Pancreas (tissue), 10 donors: ENCODE measurements at regions not wholly inside any gene's neighbourhood (a gene's known extent, or its start where the extent isn't known, plus 50 kb on each side); places are given as distances from the start of the nearest gene placed in this dataset.
A peak's percentile ranks its signal among the peaks of the same experiment; 100 is the strongest.

Source experiments
- ATAC-seq, 4 donors: fragments of 200-7000 bp; cut with Tn5 transposase; one replicate each; pipeline versions ENCODE4 v1.8.0 to v1.9.1; 2020; ENCODE audit warnings: mild to moderate bottlenecking in 4 of 4, moderate library complexity in 4 of 4
- DNase-seq, 6 donors: peaks; one replicate each; pipeline ENCODE4 v3.0.0-alpha.2; 2020
- FAIRE-seq: peaks from 2 replicates; lab custom pipeline; 2012; peaks lifted over from hg19 to GRCh38; lab: Jason Lieb, UNC
- H3K27ac ChIP-seq, 4 donors: fragments of 200-600 bp; sonication (generic); 1 replicate in 3 of 4; 2 replicates in 1 of 4; pipeline versions ENCODE4 v1.5.0 to v1.8.0; 2020
- H3K27me3 ChIP-seq, 4 donors: fragments of 200-600 bp; one replicate each; pipeline ENCODE4 v1.8.0; 2021
- H3K36me3 ChIP-seq, 3 donors: fragments of 200-600 bp; sonication (generic) in 1 of 3; one replicate each; pipeline versions ENCODE4 v1.5.0 to v1.8.0; 2020 to 2021
- H3K4me1 ChIP-seq, 3 donors: fragments of 200-600 bp; one replicate each; pipeline ENCODE4 v1.8.0; 2021
- H3K4me3 ChIP-seq, 4 donors: fragments of 200-600 bp; sonication (generic) in 2 of 4; one replicate each; pipeline versions ENCODE4 v1.5.0 to v1.8.0; 2020 to 2021
- H3K9me3 ChIP-seq, 4 donors: fragments of 200-600 bp; one replicate each; pipeline ENCODE4 v1.8.0; 2021
- WGBS, 2 donors: extraction: QIAGEN DNeasy Blood & Tissue Kit; methylation state at CpG; one replicate each; pipeline ENCODE4 v1.1.7; 2013; 5-methylcytosine and 5-hydroxymethylcytosine counted together
- intact Hi-C, 3 donors: fragments of 100-400 bp; cut with DNase I; formaldehyde crosslinking; loops; one replicate each; pipeline versions ENCODE4 v1.11.1 to v1.14.2; 2022
- TF ChIP-seq, protein P1 (sequence below), 4 donors: fragments of 200-600 bp; sonication (generic) in 3 of 4; IDR thresholded peaks; one replicate each; pipeline versions ENCODE4 v1.5.0 to v1.8.0; 2021; ENCODE audit warnings: antibody characterized with exemption in 4 of 4
- donor health status: healthy with polysubstance abuse.
- donor health status: DM: no; HTN: no; CAD: no; lungs with moderate emphysema.
- donor health status: DM: no; HTN: no; CAD: no.
- donor health status: control.
- donor health status: control.
- donor health status: Bipolar disorder and iron deficiency.
- donor health status: DM: yes; HTN: yes; CAD: no.
- donor health status: DM: no; HTN: no; CAD: no.
- donor health status: DM: no; HTN: no; CAD: no.
- donor health status: DM: yes; HTN: yes; CAD: no.

DNA sequence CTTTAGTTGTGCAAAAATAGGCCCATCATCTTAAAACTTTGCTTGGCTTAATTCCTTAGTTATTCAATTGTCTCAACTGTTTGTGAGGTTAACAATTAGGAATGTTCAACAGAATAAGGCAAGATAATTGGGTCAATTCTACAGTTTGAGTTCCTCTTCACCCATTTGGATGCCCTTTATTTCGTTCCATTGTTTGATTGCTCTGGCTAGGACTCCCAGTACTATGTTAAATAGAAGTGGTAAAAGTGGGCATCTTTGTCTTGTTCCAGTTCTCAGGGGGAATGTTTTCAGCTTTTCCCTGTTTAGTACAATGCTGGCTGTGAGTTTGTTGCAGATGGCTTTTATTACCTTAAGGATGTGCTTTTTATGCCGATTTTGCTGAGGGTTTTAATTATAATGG lies 761.5 kb upstream of the GRIA3 start:
- intact Hi-C loops, result no loop called here
- TF ChIP-seq, protein P1, sequence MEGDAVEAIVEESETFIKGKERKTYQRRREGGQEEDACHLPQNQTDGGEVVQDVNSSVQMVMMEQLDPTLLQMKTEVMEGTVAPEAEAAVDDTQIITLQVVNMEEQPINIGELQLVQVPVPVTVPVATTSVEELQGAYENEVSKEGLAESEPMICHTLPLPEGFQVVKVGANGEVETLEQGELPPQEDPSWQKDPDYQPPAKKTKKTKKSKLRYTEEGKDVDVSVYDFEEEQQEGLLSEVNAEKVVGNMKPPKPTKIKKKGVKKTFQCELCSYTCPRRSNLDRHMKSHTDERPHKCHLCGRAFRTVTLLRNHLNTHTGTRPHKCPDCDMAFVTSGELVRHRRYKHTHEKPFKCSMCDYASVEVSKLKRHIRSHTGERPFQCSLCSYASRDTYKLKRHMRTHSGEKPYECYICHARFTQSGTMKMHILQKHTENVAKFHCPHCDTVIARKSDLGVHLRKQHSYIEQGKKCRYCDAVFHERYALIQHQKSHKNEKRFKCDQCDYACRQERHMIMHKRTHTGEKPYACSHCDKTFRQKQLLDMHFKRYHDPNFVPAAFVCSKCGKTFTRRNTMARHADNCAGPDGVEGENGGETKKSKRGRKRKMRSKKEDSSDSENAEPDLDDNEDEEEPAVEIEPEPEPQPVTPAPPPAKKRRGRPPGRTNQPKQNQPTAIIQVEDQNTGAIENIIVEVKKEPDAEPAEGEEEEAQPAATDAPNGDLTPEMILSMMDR (IDR thresholded peaks at IDR 0.05), result no peak
- no peaks in the 10 kb centered on the region for H3K4me1 ChIP-seq
- H3K27me3 ChIP-seq, result no peaks in the 10 kb centered on the region
- DNase-seq, result no peak
- no peaks in the 10 kb centered on the region for H3K36me3 ChIP-seq
- FAIRE-seq, result no peak
- no peak overlapping the region for H3K4me3 ChIP-seq
- no peak for ATAC-seq
- 39 to 41% methylated on average over 2 of the region's 2 CpGs for WGBS, 2 donors
- H3K27ac ChIP-seq, result no peak overlapping the region
- H3K9me3 ChIP-seq, result no peaks in the 10 kb centered on the region

DNA sequence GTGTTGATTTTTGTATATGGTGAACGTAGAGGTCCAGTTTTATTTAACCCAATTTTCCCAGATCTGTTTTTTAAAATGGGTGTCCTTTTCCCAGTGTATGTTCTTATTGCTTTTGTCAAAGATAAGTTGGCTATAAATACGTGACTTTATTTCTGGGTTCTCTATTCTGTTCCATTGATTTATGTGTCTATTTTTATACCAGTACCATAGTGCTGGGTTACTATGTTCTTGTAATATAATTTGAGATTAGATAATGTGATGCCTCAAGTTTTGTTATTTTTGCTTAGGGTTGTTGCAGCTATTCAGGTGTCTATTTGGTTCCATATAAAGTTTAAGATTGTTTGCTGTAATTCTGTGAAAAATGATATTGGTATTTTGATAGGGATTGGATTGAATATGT lies 749.1 kb upstream of the GRIA3 start:
- Histone ChIP-seq H3K27me3 (no peaks in the 10 kb centered on the region), H3K4me3 (no peak overlapping the region), H3K36me3 (no peaks in the 10 kb centered on the region), H3K27ac (no peak overlapping the region), H3K4me1 (no peaks in the 10 kb centered on the region), H3K9me3 (no peaks in the 10 kb centered on the region)
- TF ChIP-seq, protein P1 (IDR thresholded peaks at IDR 0.05), result no peak
- no peak for DNase-seq
- no peak for ATAC-seq
- intact Hi-C loops, result no loop called here
- peak; percentile 32 for FAIRE-seq
- 40 to 42% methylated on average over 2 of the region's 2 CpGs for WGBS, 2 donors

DNA sequence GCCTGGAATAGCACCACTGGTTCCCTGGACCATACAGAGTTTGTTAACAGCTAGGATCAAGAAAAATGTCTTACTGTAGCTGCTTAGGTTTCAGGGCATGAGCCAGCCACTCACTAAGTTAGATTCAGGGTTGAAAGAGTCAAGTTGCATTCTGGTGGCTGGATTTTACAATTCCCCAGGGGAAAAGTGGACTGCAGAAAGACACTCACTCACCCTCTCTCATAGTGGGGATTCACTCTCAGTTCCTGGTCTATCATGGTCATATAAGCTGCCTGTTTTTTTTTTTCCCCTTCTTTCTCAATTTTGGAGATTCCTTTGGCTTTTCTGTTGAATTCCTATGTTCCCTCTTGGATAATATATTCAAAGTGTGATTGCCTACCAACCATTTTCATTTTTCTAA lies 744.2 kb upstream of the GRIA3 start:
- no peak for ATAC-seq
- H3K36me3 ChIP-seq, result no peaks in the 10 kb centered on the region
- no peak for FAIRE-seq
- no peaks in the 10 kb centered on the region for H3K4me1 ChIP-seq
- intact Hi-C loops, result no loop called here
- TF ChIP-seq, protein P1 (IDR thresholded peaks at IDR 0.05), result no peak
- H3K9me3 ChIP-seq, result no peaks in the 10 kb centered on the region
- H3K4me3 ChIP-seq, result no peak overlapping the region
- H3K27me3 ChIP-seq, result no peaks in the 10 kb centered on the region
- no peak overlapping the region for H3K27ac ChIP-seq
- DNase-seq, result no peak

DNA sequence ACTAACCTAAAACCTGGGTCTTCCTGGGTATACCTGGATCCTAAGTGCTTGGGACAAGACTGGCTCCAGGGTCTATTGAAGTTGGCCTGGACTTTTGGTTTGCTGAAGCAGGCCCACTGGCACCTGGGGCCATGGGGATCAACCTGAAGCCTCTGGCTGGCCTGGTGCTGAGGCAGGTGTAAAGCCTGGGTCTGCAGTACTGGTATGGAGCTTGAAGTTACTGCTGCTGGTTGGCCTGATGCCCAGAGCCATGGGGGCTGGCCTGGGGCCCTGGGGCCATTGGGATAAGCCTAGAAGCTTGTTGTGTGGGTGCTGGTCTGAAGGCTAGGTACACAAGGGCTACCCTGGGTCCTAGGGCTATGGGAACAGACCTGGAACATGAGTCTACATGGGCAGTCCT lies 743.2 kb upstream of the GRIA3 start:
- H3K27ac ChIP-seq, result no peak overlapping the region
- DNase-seq (peak in 2 of 6 donors; percentile 40 to 65), ATAC-seq (no peak), FAIRE-seq (no peak)
- TF ChIP-seq, protein P1 (IDR thresholded peaks at IDR 0.05), result no peak
- no peak overlapping the region for H3K4me3 ChIP-seq
- no peaks in the 10 kb centered on the region for H3K27me3 ChIP-seq
- intact Hi-C loops, result no loop called here
- H3K9me3 ChIP-seq, result no peaks in the 10 kb centered on the region
- H3K36me3 ChIP-seq, result no peaks in the 10 kb centered on the region
- no peaks in the 10 kb centered on the region for H3K4me1 ChIP-seq

DNA sequence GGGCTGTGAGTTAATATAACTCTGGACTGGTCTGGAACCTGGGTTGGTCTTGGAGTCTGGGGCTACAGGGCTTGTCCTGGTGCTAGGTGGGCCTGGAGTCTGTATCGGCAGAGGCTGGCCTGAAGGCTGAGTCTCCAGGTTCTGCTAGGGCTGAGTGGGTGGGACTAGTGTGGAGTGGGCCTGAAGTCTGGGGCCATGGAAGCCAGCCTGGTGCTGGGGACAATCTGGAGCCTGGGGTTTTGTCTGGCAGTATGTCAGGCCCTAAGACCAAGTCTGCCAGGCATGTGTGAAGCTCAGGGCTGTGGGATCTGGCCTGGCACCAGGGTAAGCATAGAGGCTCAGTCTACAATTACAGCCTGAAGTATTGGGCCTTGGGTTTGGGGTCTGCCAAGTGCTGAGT lies 742.6 kb upstream of the GRIA3 start:
- no peaks in the 10 kb centered on the region for H3K4me1 ChIP-seq
- H3K9me3 ChIP-seq, result no peaks in the 10 kb centered on the region
- WGBS, 2 donors, result 94 to 100% methylated on average over 1 of the region's 1 CpG
- H3K27ac ChIP-seq, result no peak overlapping the region
- no peak overlapping the region for H3K4me3 ChIP-seq
- intact Hi-C loops, result no loop called here
- TF ChIP-seq, protein P1 (IDR thresholded peaks at IDR 0.05), result no peak
- no peaks in the 10 kb centered on the region for H3K27me3 ChIP-seq
- no peak for ATAC-seq
- H3K36me3 ChIP-seq, result no peaks in the 10 kb centered on the region
- no peak for FAIRE-seq
- DNase-seq, result peak in 1 of 6 donors; percentile 28
